Esophagus muscularis mucosa (tissue), 4 donors: ENCODE measurements at regions not wholly inside any gene's neighbourhood (a gene's known extent, or its start where the extent isn't known, plus 50 kb on each side); places are given as distances from the start of the nearest gene placed in this dataset.

Source experiments
- DNase-seq: peaks from one replicate; pipeline ENCODE4 v3.0.0-alpha.2; 2017; ENCODE audit errors: extremely low spot score
- H3K27ac ChIP-seq, 4 donors: fragments of 200-600 bp; sonication (generic); replicated peaks in 1 of 4; 1 replicate in 3 of 4; 2 replicates in 1 of 4; pipeline ENCODE4 v1.5.1; 2016 to 2019; ENCODE audit warnings: mild to moderate bottlenecking in 1 of 4
- H3K27me3 ChIP-seq, 4 donors: fragments of 200-600 bp; sonication (generic); one replicate each; pipeline versions ENCODE4 v1.5.1 to v1.6.0; 2016 to 2019
- H3K36me3 ChIP-seq, 4 donors: fragments of 200-600 bp; sonication (generic); one replicate each; pipeline ENCODE4 v1.5.1; 2016 to 2019
- H3K4me1 ChIP-seq, 4 donors: fragments of 200-600 bp; sonication (generic); one replicate each; pipeline ENCODE4 v1.5.1; 2016 to 2019
- H3K4me3 ChIP-seq, 4 donors: fragments of 200-600 bp; sonication (generic); 1 replicate in 2 of 4; 2 replicates in 2 of 4; pipeline ENCODE4 v1.5.1; 2016 to 2019; ENCODE audit warnings: mild to moderate bottlenecking in 4 of 4, moderate library complexity in 1 of 4
- H3K9me3 ChIP-seq, 4 donors: fragments of 200-600 bp; sonication (generic); 1 replicate in 3 of 4; 2 replicates in 1 of 4; pipeline ENCODE4 v1.5.1; 2016 to 2019
- CTCF ChIP-seq, 3 experiments: fragments of 200-600 bp in 2 of 3; fragments of 450-650 bp in 1 of 3; sonication (generic) in 2 of 3; IDR thresholded peaks; one replicate each; pipeline ENCODE4 v1.5.1; 2017 to 2019; ENCODE audit warnings: antibody characterized with exemption in 3 of 3, mild to moderate bottlenecking in 2 of 3, moderate library complexity in 1 of 3
- EP300 ChIP-seq: sonication (generic); formaldehyde crosslinking; IDR thresholded peaks from one replicate; pipeline ENCODE4 v1.6.1; 2017; ENCODE audit warnings: antibody characterized with exemption
- POLR2A ChIP-seq: fragments of 450-650 bp; IDR thresholded peaks from one replicate; pipeline ENCODE4 v1.6.1; 2017; ENCODE audit warnings: antibody characterized with exemption, moderate library complexity, mild to moderate bottlenecking, low read depth
- POLR2AphosphoS5 ChIP-seq, 2 donors: sonication (generic); formaldehyde crosslinking; IDR thresholded peaks; one replicate each; pipeline ENCODE4 v1.6.1; 2017; ENCODE audit warnings: antibody characterized with exemption in 2 of 2
- WGBS: methylation state at CpG from one replicate; pipeline ENCODE4 v1.1.5; 2018; 5-methylcytosine and 5-hydroxymethylcytosine counted together
- intact Hi-C: fragments of 100-400 bp; cut with DNase I; formaldehyde crosslinking; loops from one replicate; pipeline ENCODE4 v1.15.1; 2023

GRCh38 chr9:1712861-1713450 lies 302.2 kb upstream of the SMARCA2 start:
- DNase-seq, result no peak
- intact Hi-C loops, result no loop called here
- 71% methylated on average over 6 of the region's 6 CpGs for WGBS
- peaks cover 0 to 6% (median 0%) of the 10 kb centered on the region in 4 donors for H3K27me3 ChIP-seq
- no peaks in the 10 kb centered on the region for H3K4me1 ChIP-seq
- no peaks in the 10 kb centered on the region for H3K9me3 ChIP-seq
- H3K36me3 ChIP-seq, result no peaks in the 10 kb centered on the region
- H3K27ac ChIP-seq, result no peak overlapping the region
- no peak overlapping the region for H3K4me3 ChIP-seq
- TF ChIP-seq POLR2AphosphoS5 (IDR thresholded peaks at IDR 0.05) (no peak), CTCF (IDR thresholded peaks at IDR 0.05) (no peak), POLR2A (no peak), EP300 (no peak)

GRCh38 chr9:1713841-1714240 lies 301.3 kb upstream of the SMARCA2 start:
- Histone ChIP-seq H3K4me3 (no peak overlapping the region), H3K27ac (no peak overlapping the region), H3K27me3 (peaks cover 0 to 6% (median 0%) of the 10 kb centered on the region in 4 donors), H3K9me3 (no peaks in the 10 kb centered on the region), H3K4me1 (no peaks in the 10 kb centered on the region), H3K36me3 (no peaks in the 10 kb centered on the region)
- TF ChIP-seq CTCF (IDR thresholded peaks at IDR 0.05) (no peak), POLR2A (no peak), POLR2AphosphoS5 (IDR thresholded peaks at IDR 0.05) (no peak), EP300 (no peak)
- WGBS, result 58% methylated on average over 3 of the region's 3 CpGs
- no peak for DNase-seq
- intact Hi-C loops, result no loop called here

- WGBS, result 26% methylated on average over 2 of the region's 2 CpGs
- no peak for DNase-seq
- Histone ChIP-seq H3K27me3 (no peaks in the 10 kb centered on the region), H3K4me3 (no peak overlapping the region), H3K4me1 (no peaks in the 10 kb centered on the region), H3K27ac (no peak overlapping the region), H3K9me3 (no peaks in the 10 kb centered on the region), H3K36me3 (no peaks in the 10 kb centered on the region)
- intact Hi-C loops, result no loop called here
- no peak for TF ChIP-seq POLR2AphosphoS5 (IDR thresholded peaks at IDR 0.05)
- no peak for TF ChIP-seq CTCF (IDR thresholded peaks at IDR 0.05)
- TF ChIP-seq POLR2A, result no peak
- no peak for TF ChIP-seq EP300
These were observed 297.3 kb upstream of the SMARCA2 start for GRCh38 chr9:1717882-1718281.

DNA sequence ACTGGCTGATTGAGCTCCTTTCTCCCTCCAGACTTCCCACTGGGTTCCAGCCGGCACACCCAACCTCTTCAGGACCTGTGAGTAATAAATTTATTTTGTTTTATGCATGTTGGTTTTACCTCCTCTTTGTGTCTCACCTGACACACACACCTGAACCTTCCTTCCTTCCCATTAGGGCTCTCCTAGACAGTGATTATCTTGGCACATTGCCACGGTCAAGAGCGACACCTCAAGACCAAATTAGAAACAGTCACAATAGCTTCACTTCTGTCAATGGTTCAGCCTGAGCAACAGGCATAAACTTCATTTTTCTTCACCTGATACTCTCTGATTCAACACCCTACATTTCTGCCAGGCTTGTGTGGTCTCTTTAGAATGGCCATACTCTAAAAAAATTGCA lies 296.3 kb upstream of the SMARCA2 start:
- intact Hi-C loops, result no loop called here
- no peaks in the 10 kb centered on the region for H3K36me3 ChIP-seq
- 80% methylated on average over 2 of the region's 3 CpGs for WGBS
- H3K27me3 ChIP-seq, result no peaks in the 10 kb centered on the region
- no peak overlapping the region for H3K4me3 ChIP-seq
- H3K9me3 ChIP-seq, result no peaks in the 10 kb centered on the region
- TF ChIP-seq CTCF (IDR thresholded peaks at IDR 0.05), result no peak
- no peak for TF ChIP-seq POLR2AphosphoS5 (IDR thresholded peaks at IDR 0.05)
- no peak for TF ChIP-seq EP300
- TF ChIP-seq POLR2A, result no peak
- H3K4me1 ChIP-seq, result no peaks in the 10 kb centered on the region
- no peak for DNase-seq
- no peak overlapping the region for H3K27ac ChIP-seq

GRCh38 chr9:1721196-1721595 lies 294.0 kb upstream of the SMARCA2 start:
- 72% methylated on average over 4 of the region's 4 CpGs for WGBS
- DNase-seq, result no peak
- no peaks in the 10 kb centered on the region for H3K9me3 ChIP-seq
- H3K27ac ChIP-seq, result no peak overlapping the region
- H3K27me3 ChIP-seq, result no peaks in the 10 kb centered on the region
- H3K36me3 ChIP-seq, result no peaks in the 10 kb centered on the region
- no peaks in the 10 kb centered on the region for H3K4me1 ChIP-seq
- intact Hi-C loops, result no loop called here
- no peak overlapping the region for H3K4me3 ChIP-seq
- TF ChIP-seq POLR2AphosphoS5 (IDR thresholded peaks at IDR 0.05), result no peak
- no peak for TF ChIP-seq EP300
- no peak for TF ChIP-seq POLR2A
- TF ChIP-seq CTCF (IDR thresholded peaks at IDR 0.05), result no peak
